ENCODE measurements at regions not wholly inside any gene's neighbourhood (a gene's known extent, or its start where the extent isn't known, plus 50 kb on each side); places are given as distances from the start of the nearest gene placed in this dataset.

DNA sequence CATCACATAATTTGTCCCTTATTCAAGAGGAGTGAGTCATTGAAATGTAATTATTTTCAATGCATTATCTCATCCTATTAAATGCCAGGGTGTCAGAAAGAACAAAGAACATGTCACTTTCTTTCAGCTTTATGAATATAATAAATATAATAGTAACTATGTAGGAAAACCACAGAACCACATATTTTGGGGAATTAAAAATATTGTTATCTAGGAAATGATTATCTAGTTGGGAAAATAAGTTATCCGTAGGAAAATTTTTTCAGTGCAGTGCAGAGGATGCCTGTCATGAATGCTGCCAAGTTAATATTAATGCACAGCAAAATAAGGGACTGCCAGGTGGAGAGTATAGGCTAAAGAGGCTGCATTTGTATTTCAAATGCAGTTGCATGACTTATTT, 844.8 kb downstream of the MAT2B start:
- TF ChIP-seq, protein P1, sequence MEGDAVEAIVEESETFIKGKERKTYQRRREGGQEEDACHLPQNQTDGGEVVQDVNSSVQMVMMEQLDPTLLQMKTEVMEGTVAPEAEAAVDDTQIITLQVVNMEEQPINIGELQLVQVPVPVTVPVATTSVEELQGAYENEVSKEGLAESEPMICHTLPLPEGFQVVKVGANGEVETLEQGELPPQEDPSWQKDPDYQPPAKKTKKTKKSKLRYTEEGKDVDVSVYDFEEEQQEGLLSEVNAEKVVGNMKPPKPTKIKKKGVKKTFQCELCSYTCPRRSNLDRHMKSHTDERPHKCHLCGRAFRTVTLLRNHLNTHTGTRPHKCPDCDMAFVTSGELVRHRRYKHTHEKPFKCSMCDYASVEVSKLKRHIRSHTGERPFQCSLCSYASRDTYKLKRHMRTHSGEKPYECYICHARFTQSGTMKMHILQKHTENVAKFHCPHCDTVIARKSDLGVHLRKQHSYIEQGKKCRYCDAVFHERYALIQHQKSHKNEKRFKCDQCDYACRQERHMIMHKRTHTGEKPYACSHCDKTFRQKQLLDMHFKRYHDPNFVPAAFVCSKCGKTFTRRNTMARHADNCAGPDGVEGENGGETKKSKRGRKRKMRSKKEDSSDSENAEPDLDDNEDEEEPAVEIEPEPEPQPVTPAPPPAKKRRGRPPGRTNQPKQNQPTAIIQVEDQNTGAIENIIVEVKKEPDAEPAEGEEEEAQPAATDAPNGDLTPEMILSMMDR (IDR thresholded peaks at IDR 0.05), result no peak
- TF ChIP-seq ZFX (IDR thresholded peaks at IDR 0.05; ENCODE audit: borderline replicate concordance), result no peak
